Ascending aorta (tissue), 2 donors: ENCODE measurements at regions not wholly inside any gene's neighbourhood (a gene's known extent, or its start where the extent isn't known, plus 50 kb on each side); places are given as distances from the start of the nearest gene placed in this dataset.
A peak's percentile ranks its signal among the peaks of the same experiment; 100 is the strongest.
"Not testable (repeated sequence)": the region's sequence is repeated elsewhere in the genome, so short reads cannot be mapped to it uniquely, and the experiment has no call there.

Source experiments
- DNase-seq, 2 donors: peaks; one replicate each; pipeline ENCODE4 v3.0.0-alpha.2; 2019; ENCODE audit warnings: low spot score in 2 of 2
- H3K27ac ChIP-seq, 2 donors: fragments of 200-600 bp; sonication (generic); one replicate each; pipeline ENCODE4 v1.5.1; 2016 to 2017; ENCODE audit warnings: mild to moderate bottlenecking in 1 of 2
- H3K27me3 ChIP-seq: fragments of 200-600 bp; sonication (generic); one replicate; pipeline ENCODE4 v1.5.1; 2017
- H3K36me3 ChIP-seq, 2 donors: fragments of 200-600 bp; sonication (generic); one replicate each; pipeline ENCODE4 v1.5.1; 2016
- H3K4me1 ChIP-seq, 2 donors: fragments of 200-600 bp; sonication (generic); one replicate each; pipeline ENCODE4 v1.5.1; 2016 to 2017; ENCODE audit warnings: mild to moderate bottlenecking in 1 of 2
- H3K4me3 ChIP-seq, 2 donors: fragments of 200-600 bp; sonication (generic); one replicate each; pipeline ENCODE4 v1.5.1; 2016 to 2017; ENCODE audit warnings: mild to moderate bottlenecking in 1 of 2
- H3K9me3 ChIP-seq, 2 donors: fragments of 200-600 bp; sonication (generic); one replicate each; pipeline ENCODE4 v1.5.1; 2016
- CTCF ChIP-seq, 3 experiments: fragments of 200-600 bp in 2 of 3; fragments of 450-650 bp in 1 of 3; sonication (generic) in 2 of 3; IDR thresholded peaks; one replicate each; pipeline ENCODE4 v1.5.1; 2016 to 2019; ENCODE audit warnings: antibody characterized with exemption in 3 of 3, mild to moderate bottlenecking in 1 of 3, moderate library complexity in 1 of 3
- intact Hi-C: fragments of 100-400 bp; cut with DNase I; formaldehyde crosslinking; loops from one replicate; pipeline ENCODE4 v1.15.1; 2023

- TF ChIP-seq CTCF (IDR thresholded peaks at IDR 0.05) = no peak
- Histone ChIP-seq H3K4me3 (no peak overlapping the region), H3K9me3 (no peaks in the 10 kb centered on the region), H3K4me1 (peaks cover 5 to 16% of the 10 kb centered on the region in 2 donors), H3K27me3 (no peaks in the 10 kb centered on the region), H3K36me3 (no peaks in the 10 kb centered on the region), H3K27ac (peak overlapping the region; percentile 62 to 79)
- DNase-seq = no peak
- intact Hi-C loops = loop anchor here (5.0 kb wide), 3 partner anchors 138 to 1133 kb away; partner anchors contain the start of gene PLPP3
Observed at GRCh38 chr1:55444667-55445066, 229.5 kb upstream of the USP24 start.

GRCh38 chr1:55443175-55443915 lies 228.2 kb upstream of the USP24 start:
- H3K9me3 ChIP-seq = no peaks in the 10 kb centered on the region
- no peak for TF ChIP-seq CTCF (IDR thresholded peaks at IDR 0.05)
- peak; percentile 91 to 97 for DNase-seq
- intact Hi-C loops = loop anchor here (1.0 to 5.0 kb wide), 3 partner anchors 14 to 1134 kb away; partner anchors contain the start of gene PLPP3
- no peak overlapping the region for H3K4me3 ChIP-seq
- H3K36me3 ChIP-seq = no peaks in the 10 kb centered on the region
- H3K4me1 ChIP-seq = peaks cover 5 to 16% of the 10 kb centered on the region in 2 donors
- peak overlapping the region; percentile 62 to 79 for H3K27ac ChIP-seq
- H3K27me3 ChIP-seq = no peaks in the 10 kb centered on the region

- no peak overlapping the region for H3K4me3 ChIP-seq
- no peaks in the 10 kb centered on the region for H3K27me3 ChIP-seq
- H3K4me1 ChIP-seq = peaks cover 5 to 14% of the 10 kb centered on the region in 2 donors
- DNase-seq = no peak
- H3K36me3 ChIP-seq = no peaks in the 10 kb centered on the region
- H3K27ac ChIP-seq = no peak overlapping the region
- intact Hi-C loops = loop anchor here (5.0 kb wide), 2 partner anchors 631 to 1136 kb away; partner anchors contain the start of gene PLPP3
- TF ChIP-seq CTCF (IDR thresholded peaks at IDR 0.05) = no peak
- no peaks in the 10 kb centered on the region for H3K9me3 ChIP-seq
Observed at GRCh38 chr1:55441489-55441888, 226.3 kb upstream of the USP24 start.

- no peak for DNase-seq
- Histone ChIP-seq H3K27ac (no peak overlapping the region), H3K27me3 (no peaks in the 10 kb centered on the region), H3K36me3 (no peaks in the 10 kb centered on the region), H3K4me1 (no peaks in the 10 kb centered on the region), H3K4me3 (no peak overlapping the region), H3K9me3 (no peaks in the 10 kb centered on the region)
- no peak for TF ChIP-seq CTCF (IDR thresholded peaks at IDR 0.05)
- intact Hi-C loops = no loop called here
Observed at GRCh38 chr1:55437692-55438091, 222.5 kb upstream of the USP24 start.

- DNase-seq = not testable (repeated sequence)
- peak overlapping the region; percentile 64 to 87 for H3K27ac ChIP-seq
Observed at GRCh38 chr1:55430720-55431119, 215.6 kb upstream of the USP24 start.

GRCh38 chr1:55430206-55430605 lies 215.0 kb upstream of the USP24 start:
- peak overlapping the region; percentile 64 to 87 for H3K27ac ChIP-seq
- H3K4me1 ChIP-seq = peaks cover 6 to 25% of the 10 kb centered on the region in 2 donors
- H3K9me3 ChIP-seq, DNase-seq, intact Hi-C loops, H3K27me3 ChIP-seq, H3K36me3 ChIP-seq, H3K4me3 ChIP-seq: not testable (repeated sequence)

More at GRCh38 chr1:55430720-55431119, 215.6 kb upstream of the USP24 start:
- intact Hi-C loops, H3K36me3 ChIP-seq, H3K4me3 ChIP-seq, H3K9me3 ChIP-seq, H3K27me3 ChIP-seq: not testable (repeated sequence)
- peaks cover 6 to 25% of the 10 kb centered on the region in 2 donors for H3K4me1 ChIP-seq
